Psoas muscle (tissue), 7 donors: ENCODE measurements at regions not wholly inside any gene's neighbourhood (a gene's known extent, or its start where the extent isn't known, plus 50 kb on each side); places are given as distances from the start of the nearest gene placed in this dataset.

Source experiments
- ATAC-seq, 4 donors: fragments of 200-7000 bp; cut with Tn5 transposase; one replicate each; pipeline ENCODE4 v1.9.1; 2020; ENCODE audit warnings: moderate library complexity in 3 of 4, mild to moderate bottlenecking in 2 of 4
- DNase-seq, 2 donors: peaks; one replicate each; pipeline ENCODE4 v3.0.0-alpha.2; 2020
- H3K27ac ChIP-seq: fragments of 200-600 bp; one replicate; pipeline ENCODE4 v1.8.0; 2022
- H3K27me3 ChIP-seq, 3 donors: fragments of 200-600 bp in 1 of 3; one replicate each; pipeline versions ENCODE4 v1.6.1 to v1.8.0; 2013 to 2022; ENCODE audit warnings: low read length in 2 of 3, mild to moderate bottlenecking in 2 of 3, moderate library complexity in 1 of 3; ENCODE audit not compliant: insufficient read depth in 3 of 3
- H3K36me3 ChIP-seq, 2 donors: fragments of 200-600 bp in 1 of 2; one replicate each; pipeline versions ENCODE4 v1.6.1 to v1.8.0; 2013 to 2022; ENCODE audit warnings: low read depth in 1 of 2, mild to moderate bottlenecking in 1 of 2, moderate library complexity in 1 of 2; ENCODE audit not compliant: insufficient read depth in 1 of 2
- H3K4me1 ChIP-seq: fragments of 200-600 bp; one replicate; pipeline ENCODE4 v1.8.0; 2022
- H3K4me3 ChIP-seq: fragments of 200-600 bp; one replicate; pipeline ENCODE4 v1.8.0; 2022; ENCODE audit warnings: mild to moderate bottlenecking
- H3K9me3 ChIP-seq: fragments of 200-600 bp; one replicate; pipeline ENCODE4 v1.8.0; 2022
- CTCF ChIP-seq: fragments of 200-600 bp; IDR thresholded peaks from one replicate; pipeline ENCODE4 v1.8.0; 2022; ENCODE audit warnings: antibody characterized with exemption
- WGBS, 3 donors: extraction: QIAGEN DNeasy Blood & Tissue Kit; methylation state at CpG; one replicate each; pipeline versions ENCODE4 v1.1.6 to v1.1.7; 2013; 5-methylcytosine and 5-hydroxymethylcytosine counted together
- intact Hi-C, 2 donors: fragments of 100-400 bp; cut with DNase I; formaldehyde crosslinking; loops; one replicate each; pipeline versions ENCODE4 v1.11.0 to v1.14.2; 2022
- donor health status: healthy with polysubstance abuse.
- donor health status: DM: no; HTN: no; CAD: no; lungs with moderate emphysema.
- donor health status: Bipolar disorder and iron deficiency.
- donor health status: healthy.
- donor health status: DM: yes; HTN: yes; CAD: no.
- donor health status: DM: no; HTN: no; CAD: no.
- donor health status: DM: yes; HTN: yes; CAD: no.

GRCh38 chr22:27574651-27575050 is 226.9 kb downstream of the MN1 start:
- no peak for DNase-seq
- no peak overlapping the region for H3K27ac ChIP-seq
- 84 to 95% (median 88%) methylated on average over 9 of the region's 9 CpGs for WGBS, 3 donors
- no peak for ATAC-seq
- H3K4me3 ChIP-seq, result no peak overlapping the region
- peaks cover 3% of the 10 kb centered on the region for H3K9me3 ChIP-seq
- peaks cover 0 to 18% (median 0%) of the 10 kb centered on the region in 3 donors for H3K27me3 ChIP-seq
- intact Hi-C loops, result no loop called here
- H3K36me3 ChIP-seq, result no peaks in the 10 kb centered on the region
- no peaks in the 10 kb centered on the region for H3K4me1 ChIP-seq
- TF ChIP-seq CTCF, result no peak

DNA sequence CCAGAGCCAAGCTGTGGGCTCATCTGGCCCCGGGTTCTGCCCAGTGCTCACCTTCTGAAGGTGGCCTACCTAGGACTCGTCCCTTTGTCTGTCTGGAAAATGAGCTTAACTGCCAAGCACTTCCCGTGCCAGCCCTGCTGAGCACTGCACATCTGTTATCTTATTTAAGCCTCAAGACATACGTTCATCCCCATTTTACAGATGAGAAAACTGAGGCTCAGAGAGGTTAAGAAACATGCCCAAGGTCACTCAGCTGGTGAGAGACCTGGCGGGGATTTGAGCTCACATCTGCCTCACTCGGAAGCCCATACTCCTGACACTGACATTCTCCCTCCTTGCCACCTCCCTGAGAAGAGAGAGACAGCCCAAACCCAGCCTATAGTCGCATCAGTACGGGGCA is 226.2 kb downstream of the MN1 start:
- Histone ChIP-seq H3K27ac (no peak overlapping the region), H3K4me3 (no peak overlapping the region), H3K36me3 (no peaks in the 10 kb centered on the region), H3K27me3 (peaks cover 0 to 17% (median 0%) of the 10 kb centered on the region in 3 donors), H3K4me1 (no peaks in the 10 kb centered on the region), H3K9me3 (peaks cover 3% of the 10 kb centered on the region)
- no peak for ATAC-seq
- DNase-seq, result no peak
- TF ChIP-seq CTCF, result no peak
- WGBS, 3 donors, result 79 to 88% (median 84%) methylated on average over 8 of the region's 8 CpGs
- intact Hi-C loops, result no loop called here

GRCh38 chr22:27576413-27576812 is 225.1 kb downstream of the MN1 start:
- no peak for TF ChIP-seq CTCF
- 54 to 67% (median 63%) methylated on average over 9 of the region's 9 CpGs for WGBS, 3 donors
- Histone ChIP-seq H3K27ac (no peak overlapping the region), H3K4me3 (no peak overlapping the region), H3K36me3 (no peaks in the 10 kb centered on the region), H3K27me3 (peaks cover 0 to 14% (median 0%) of the 10 kb centered on the region in 3 donors), H3K9me3 (peaks cover 3% of the 10 kb centered on the region), H3K4me1 (no peaks in the 10 kb centered on the region)
- intact Hi-C loops, result no loop called here
- no peak for DNase-seq
- no peak for ATAC-seq

DNA sequence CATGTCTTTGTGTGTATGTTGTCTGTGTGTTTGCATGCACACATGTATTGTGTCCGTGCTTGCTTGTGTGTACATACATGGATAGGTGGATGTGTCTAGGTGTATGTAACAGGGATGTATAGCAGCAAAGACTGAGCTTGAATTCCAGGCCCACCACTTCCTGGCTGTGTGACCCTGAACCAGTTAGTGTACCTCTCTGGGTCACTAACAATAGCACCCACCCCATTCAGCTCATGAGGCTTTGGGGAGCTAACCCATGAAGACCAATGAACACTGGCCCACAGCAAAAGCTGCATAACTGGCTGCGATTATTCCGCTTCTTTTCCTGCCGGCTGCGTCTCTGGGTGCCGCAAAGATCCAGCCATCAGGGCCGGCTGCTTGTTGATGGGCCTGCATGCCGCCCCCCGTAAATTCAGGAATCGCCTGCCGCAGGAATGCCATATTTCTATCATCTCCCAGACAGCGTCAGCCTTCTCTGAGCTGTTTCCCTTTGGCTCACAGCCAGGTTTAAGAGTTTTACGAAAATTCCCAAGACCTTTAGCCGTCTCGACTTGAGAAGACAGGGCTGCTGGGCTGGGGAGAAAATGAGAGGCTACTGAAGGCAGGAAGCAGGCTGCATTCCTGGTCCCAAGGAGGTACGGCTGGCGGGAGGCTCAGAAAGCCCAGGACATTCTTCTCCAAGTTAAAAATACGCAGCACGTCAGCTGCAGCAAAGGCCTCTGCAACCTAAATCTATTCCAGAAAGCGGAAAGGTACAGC is 224.6 kb downstream of the MN1 start:
- 45 to 54% (median 47%) methylated on average over 20 of the region's 20 CpGs for WGBS, 3 donors
- H3K4me1 ChIP-seq, result no peaks in the 10 kb centered on the region
- no peaks in the 10 kb centered on the region for H3K36me3 ChIP-seq
- DNase-seq, result no peak
- no peak for TF ChIP-seq CTCF
- H3K4me3 ChIP-seq, result no peak overlapping the region
- ATAC-seq, result no peak
- H3K9me3 ChIP-seq, result peaks cover 3% of the 10 kb centered on the region
- H3K27ac ChIP-seq, result no peak overlapping the region
- intact Hi-C loops, result no loop called here
- H3K27me3 ChIP-seq, result peaks cover 0 to 13% (median 0%) of the 10 kb centered on the region in 3 donors

DNA sequence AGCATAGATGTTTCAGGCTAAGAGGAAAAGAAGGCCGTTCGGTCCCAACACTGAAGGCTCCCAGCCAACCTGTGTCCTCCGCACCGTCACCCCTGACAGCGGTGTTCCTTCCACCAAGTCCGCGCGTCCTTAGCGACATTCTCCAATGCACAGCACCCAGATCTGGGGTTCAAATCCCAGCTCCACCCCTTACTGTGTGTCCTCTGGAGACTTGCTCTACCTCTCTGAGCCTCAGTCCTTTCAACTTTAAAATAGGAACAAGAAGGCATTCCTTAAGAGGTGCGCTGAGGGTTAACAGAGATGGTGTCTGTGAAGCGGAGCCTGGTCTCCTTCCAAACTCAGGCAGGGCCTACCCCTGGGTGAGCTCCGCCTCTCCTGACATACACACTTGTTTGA is 224.0 kb downstream of the MN1 start:
- Histone ChIP-seq H3K9me3 (no peaks in the 10 kb centered on the region), H3K36me3 (no peaks in the 10 kb centered on the region), H3K4me3 (no peak overlapping the region), H3K4me1 (no peaks in the 10 kb centered on the region), H3K27ac (no peak overlapping the region), H3K27me3 (peaks cover 0 to 8% (median 0%) of the 10 kb centered on the region in 3 donors)
- intact Hi-C loops, result no loop called here
- no peak for TF ChIP-seq CTCF
- ATAC-seq, result no peak
- no peak for DNase-seq
- WGBS, 3 donors, result 79 to 92% (median 88%) methylated on average over 12 of the region's 12 CpGs
